HEK293T (cell line): ENCODE measurements at regions not wholly inside any gene's neighbourhood (a gene's known extent, or its start where the extent isn't known, plus 50 kb on each side); places are given as distances from the start of the nearest gene placed in this dataset.

Experiments
- ARNT ChIP-seq: fragments of 450-650 bp; IDR thresholded peaks from 2 replicates; pipeline ENCODE4 v1.6.1; 2017; ENCODE audit warnings: mild to moderate bottlenecking
- ELF4 ChIP-seq: fragments of 450-650 bp; IDR thresholded peaks from 2 replicates; pipeline ENCODE4 v1.6.1; 2017; ENCODE audit warnings: antibody characterized with exemption
- FOXA1 ChIP-seq: fragments of 450-650 bp; IDR thresholded peaks from 2 replicates; pipeline ENCODE4 v1.6.1; 2016; ENCODE audit warnings: mild to moderate bottlenecking
- FOXM1 ChIP-seq: fragments of 450-650 bp; IDR thresholded peaks from 2 replicates; pipeline ENCODE4 v1.6.1; 2017; ENCODE audit warnings: mild to moderate bottlenecking, borderline replicate concordance
- LEF1 ChIP-seq: fragments of 450-650 bp; IDR thresholded peaks from 2 replicates; pipeline ENCODE4 v1.6.1; 2017; ENCODE audit warnings: mild to moderate bottlenecking, borderline replicate concordance
- NFRKB ChIP-seq: fragments of 450-650 bp; IDR thresholded peaks from 2 replicates; pipeline ENCODE4 v1.6.1; 2016; ENCODE audit warnings: mild to moderate bottlenecking, moderate library complexity
- SP1 ChIP-seq: fragments of 450-650 bp; IDR thresholded peaks from 2 replicates; pipeline ENCODE4 v1.6.1; 2017
- SUZ12 ChIP-seq: fragments of 450-650 bp; IDR thresholded peaks from 2 replicates; pipeline ENCODE4 v1.6.1; 2016; ENCODE audit warnings: mild to moderate bottlenecking
- TARDBP ChIP-seq: fragments of 450-650 bp; IDR thresholded peaks from 2 replicates; pipeline ENCODE4 v1.6.1; 2016

GRCh38 chr3:84141571-84141970 lies 817.2 kb upstream of the CADM2 start:
- no peak for TF ChIP-seq FOXA1
- TF ChIP-seq ARNT: no peak
- no peak for TF ChIP-seq TARDBP
- no peak for TF ChIP-seq NFRKB
- TF ChIP-seq SP1: no peak
- TF ChIP-seq ELF4: no peak
- no peak for TF ChIP-seq FOXM1
- TF ChIP-seq LEF1: no peak
- TF ChIP-seq SUZ12: no peak
